Left renal cortex interstitium (tissue), 4 donors: ENCODE measurements at regions not wholly inside any gene's neighbourhood (a gene's known extent, or its start where the extent isn't known, plus 50 kb on each side); places are given as distances from the start of the nearest gene placed in this dataset.
A peak's percentile ranks its signal among the peaks of the same experiment; 100 is the strongest.
"Not testable (repeated sequence)": the region's sequence is repeated elsewhere in the genome, so short reads cannot be mapped to it uniquely, and the experiment has no call there.

Source experiments
- DNase-seq, 4 donors: peaks; one replicate each; pipeline ENCODE4 v3.0.0-alpha.2; 2013; ENCODE audit warnings: low read depth in 4 of 4, low spot score in 2 of 4, missing footprints in 1 of 4

GRCh38 chr20:1845163-1845523 lies 50.1 kb upstream of the SIRPA start:
- DNase-seq = no peak

DNA sequence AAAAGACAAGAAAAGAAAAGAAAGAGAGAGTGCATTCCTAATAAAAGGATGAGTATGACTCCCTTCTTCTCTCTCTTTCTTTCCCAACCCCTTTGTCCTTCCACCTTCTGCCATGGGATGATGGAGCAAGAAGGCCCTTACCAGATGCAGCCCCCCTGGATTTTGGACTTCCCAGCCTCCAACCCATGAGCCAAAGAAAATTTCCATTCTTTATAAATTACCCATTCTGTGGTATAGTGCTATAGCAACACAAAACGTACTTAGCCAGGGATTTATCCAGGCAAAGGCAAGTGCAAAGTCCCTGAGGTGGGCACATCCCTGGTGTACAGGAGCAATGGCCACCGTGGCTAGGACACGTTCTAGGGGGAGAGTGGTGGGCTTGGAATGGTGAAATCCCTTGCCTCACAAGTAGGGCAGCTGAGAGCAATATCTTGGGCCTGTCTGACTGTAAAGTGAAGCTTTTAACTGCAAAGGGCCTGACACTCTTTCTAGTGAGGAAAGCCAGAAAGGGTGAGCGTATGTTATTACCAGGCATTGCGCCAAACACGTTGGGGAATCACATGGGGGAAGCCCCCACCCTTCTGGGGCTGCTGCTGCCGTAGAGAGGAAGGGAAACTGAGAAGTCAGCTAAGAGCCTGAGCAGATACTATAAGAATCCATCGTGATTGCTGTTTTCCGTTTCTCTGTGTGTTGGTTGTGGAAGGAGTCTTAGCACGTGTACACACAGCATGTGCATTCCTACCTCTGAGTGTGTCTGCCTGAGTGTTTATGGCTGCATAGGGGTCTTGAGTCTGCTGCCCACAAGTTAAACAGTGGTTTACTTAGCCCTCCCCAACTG lies 50.7 kb upstream of the SIRPA start:
- no peak for DNase-seq

GRCh38 chr20:1842281-1842680 lies 52.9 kb upstream of the SIRPA start:
- DNase-seq = no peak

DNA sequence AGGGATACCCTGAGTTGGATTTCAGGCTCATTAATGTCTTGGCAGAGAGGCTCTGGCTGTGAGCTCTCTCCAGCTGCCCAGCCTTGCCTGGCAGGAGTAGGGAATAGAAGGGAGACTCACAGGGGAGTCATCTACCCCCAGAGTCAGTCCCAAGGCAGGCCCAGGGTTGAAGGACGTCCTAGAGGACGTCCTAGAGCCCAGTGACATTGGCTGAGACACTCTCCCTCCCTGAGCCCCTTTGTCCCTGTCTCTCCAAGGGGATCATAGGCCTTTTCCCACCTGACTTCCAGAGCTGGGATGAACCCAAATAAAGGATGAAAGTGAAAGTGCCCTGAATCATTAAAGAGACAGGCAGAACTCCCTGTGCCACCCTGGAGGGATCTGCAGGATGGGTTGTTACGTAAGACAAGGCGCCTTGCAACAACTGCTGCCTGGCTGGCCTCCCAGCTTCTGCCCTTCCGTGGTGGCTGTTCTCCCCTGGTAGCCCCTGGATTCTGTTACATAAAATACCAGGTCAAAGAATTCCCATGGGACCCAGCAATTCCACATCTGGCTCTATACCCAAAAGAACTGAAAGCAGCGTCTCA lies 53.6 kb upstream of the SIRPA start:
- DNase-seq = no peak

DNA sequence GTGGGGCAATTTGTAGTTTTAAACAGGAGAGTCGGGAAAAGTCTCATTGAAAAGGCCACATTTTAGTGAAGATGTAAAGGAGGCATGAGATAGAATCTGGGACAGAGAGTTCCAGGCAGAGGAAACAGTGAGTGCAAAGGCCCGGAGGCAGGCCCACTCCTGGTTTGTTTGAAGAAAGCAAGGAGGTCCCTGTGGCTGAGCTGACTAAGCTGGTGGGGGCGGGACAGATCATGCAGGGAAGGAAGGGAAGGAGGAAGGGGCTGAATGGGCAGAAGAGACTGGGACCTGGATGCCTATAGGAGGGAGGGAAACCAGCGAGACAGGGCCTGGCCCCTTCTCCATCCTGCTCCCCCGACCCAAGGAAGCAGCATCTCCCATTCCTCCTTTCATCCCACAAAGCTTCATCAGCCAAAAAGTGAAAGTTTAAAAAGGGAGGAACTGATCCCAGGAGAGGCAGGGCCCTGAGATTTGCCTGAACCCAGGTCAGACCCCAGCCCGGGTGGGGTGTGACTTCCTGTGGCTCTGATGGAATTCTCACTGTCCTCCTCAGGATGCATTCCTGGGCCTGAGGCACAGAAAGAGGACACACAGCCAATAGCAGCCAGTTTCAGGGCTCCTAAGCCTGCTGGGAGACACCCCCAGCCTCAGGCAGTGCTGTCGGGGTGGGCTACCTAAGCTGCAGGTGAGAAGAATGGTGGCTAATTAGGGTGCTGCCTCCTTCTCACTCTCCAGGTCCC lies 54.2 kb upstream of the SIRPA start:
- no peak for DNase-seq

DNA sequence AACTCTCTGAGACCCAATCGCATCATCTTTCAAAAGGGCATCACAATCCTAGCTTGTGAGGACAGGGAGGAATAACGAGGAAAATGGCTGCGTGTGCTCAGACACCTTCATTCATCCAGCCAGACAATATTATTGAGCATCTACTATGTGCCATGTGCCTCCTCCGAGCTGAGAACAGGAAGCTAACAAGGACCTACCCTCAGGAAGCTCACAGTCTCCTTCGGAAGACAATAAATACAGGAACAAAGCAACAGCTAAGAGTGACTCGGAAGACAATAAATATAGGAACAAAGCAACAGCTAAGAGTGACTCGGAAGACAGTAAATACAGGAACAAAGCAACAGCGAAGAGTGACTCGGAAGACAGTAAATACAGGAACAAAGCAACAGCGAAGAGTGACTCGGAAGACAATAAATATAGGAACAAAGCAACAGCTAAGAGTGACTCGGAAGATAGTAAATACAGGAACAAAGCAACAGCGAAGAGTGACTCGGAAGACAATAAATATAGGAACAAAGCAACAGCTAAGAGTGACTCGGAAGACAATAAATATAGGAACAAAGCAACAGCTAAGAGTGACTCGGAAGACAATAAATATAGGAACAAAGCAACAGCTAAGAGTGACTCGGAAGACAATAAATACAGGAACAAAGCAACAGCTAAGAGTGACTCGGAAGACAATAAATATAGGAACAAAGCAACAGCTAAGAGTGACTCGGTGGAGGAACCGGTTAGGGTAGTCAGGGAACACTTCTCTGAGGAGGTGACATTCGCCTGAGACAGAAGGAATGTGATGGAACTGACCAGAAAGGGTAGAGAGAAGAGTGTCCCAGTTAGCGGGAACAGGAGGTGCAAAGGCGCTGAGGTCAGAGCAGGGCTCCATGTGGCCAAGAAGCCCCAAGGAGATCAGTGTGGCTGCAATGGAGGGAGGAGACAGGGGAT lies 55.6 kb upstream of the SIRPA start:
- DNase-seq = not testable (repeated sequence)

DNA sequence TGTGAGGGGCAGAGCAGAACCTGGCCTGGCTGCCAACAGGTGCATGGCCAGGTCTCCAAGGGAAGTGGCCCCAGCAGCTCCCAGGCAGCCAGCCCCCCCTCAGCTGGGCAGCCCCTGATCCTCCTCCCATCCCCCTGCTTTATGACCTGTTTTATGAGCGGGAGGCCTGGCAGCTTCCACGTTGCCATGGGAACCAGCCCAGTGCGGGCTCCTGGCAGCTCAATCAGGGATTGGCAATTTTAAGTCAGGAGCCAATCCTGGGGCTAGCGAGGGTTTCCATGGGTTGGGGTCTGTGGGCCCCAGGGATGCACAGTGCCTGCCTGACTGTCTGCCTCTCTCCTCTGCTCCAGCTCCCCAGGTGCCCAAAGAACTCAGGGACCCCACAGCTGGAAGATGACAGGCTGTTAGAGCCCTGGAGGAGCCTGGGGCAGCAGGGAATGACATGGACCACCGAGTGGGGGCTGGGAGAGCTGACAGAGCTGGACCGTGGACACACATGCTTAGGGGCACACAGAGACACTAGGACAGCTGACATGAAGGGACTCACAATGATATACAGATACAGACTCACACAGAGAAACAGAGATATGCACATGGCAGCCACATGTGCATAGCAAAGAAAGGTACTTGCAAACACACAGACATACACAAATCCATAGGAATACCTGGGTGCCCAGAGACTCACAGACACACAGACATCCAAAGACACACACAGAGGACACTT lies 56.5 kb upstream of the SIRPA start:
- peak in 2 of 4 donors; percentile 41 to 72 for DNase-seq

DNA sequence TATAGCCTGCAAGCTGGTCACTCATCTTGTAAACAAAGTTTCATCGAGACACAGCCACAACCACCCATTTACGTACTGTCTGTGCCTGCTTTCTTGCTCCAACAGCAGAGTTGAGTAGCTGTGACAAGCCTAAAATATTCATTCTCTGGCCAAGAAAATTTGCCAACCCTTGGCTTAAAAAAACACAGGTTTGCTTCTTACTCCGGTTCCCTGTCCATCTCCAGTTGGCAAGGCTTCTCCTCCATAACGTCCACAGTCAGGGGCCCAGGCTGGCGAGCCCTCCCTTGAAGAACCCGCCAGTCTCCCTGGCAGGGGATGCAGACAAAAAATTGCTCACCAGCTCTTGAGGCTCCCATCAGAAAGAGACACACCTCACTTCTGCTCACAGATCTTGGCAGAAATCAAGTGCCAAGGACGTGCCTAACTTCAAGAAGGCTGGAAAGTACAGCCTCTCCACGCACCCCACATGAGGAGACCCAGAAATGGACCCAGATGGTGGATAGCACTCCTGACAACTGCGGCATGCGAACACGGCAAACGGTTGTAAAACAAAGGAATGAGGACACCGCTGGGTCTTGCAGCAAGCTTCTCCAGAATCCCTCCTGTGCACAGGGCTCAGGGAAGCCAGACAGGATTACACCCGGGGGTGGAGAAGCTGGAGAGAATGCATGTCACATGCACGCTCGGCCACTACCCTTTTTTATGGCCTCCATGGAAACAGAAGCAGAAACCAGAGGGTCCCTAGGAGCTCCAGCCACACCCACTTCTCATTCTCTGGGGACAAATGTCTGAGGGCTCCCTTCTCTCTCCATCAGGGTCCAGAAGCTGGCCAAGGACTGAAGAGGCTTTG lies 59.8 kb upstream of the SIRPA start:
- DNase-seq = no peak

DNA sequence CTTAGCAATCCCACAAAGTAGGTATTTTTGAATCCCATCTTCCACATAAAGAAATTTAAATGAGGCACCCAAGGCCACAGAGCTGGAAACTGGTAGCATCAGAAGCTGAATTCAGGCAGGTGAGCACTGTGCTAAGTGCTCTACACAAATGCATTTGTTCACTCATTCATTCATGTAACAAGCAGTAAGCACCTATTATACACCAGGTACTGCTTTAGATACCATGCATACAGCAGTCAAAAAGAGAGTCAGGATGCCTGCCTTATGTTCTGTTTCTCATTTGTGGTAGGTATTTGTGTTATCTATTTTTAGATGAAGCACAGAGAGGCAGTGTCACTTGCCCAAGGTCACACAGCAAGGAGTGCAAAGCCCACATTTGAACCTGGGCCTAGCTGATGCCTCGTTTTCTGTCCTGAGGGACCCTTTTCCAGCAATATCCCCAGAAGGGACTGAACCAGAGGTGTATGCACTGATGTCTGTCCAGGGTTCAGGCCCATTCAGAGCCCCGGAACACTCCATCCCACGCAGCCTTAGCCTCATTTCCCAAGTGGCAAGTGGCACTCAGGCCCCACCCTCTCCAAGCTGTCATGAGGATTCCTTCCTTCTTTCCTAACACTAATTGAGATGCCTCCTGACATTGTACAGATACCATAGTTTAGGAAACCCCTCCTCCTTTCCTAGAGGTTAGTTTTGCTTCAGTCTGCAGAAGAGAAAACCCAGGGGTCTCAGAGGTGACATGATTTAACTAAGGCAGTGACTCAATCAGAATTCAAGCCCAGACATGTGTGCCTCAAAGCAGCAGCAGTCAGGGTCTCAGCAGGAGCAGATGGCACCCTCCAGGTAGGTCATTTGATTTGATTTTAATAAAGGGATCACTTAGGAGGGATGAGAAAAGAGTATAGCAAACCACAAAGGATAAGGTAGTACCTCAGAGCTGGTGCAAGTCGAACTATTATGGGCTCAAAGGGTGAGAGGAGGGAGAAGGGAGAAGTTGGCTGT lies 61.2 kb upstream of the SIRPA start:
- no peak for DNase-seq

DNA sequence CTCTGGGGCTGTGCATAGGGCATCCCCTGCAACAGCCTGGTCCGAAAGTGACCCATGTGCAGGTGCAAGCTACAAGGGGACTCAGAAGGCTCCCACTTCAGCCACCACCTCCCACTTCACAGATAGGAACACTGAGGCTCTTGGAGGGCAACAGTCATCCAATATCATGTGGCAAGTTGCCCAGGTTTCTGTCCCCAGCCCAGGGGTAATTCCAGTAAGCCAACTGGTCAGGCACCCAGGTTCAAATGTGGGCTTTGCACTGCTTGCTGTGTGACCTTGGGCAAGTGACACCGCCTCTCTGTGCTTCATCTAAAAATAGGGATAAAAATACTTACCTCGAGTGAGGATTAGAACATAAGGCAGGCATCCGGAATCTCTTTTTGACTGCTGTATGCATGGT lies 62.0 kb upstream of the SIRPA start:
- DNase-seq = no peak

- DNase-seq = no peak
These were observed 62.6 kb upstream of the SIRPA start for GRCh38 chr20:1832634-1833033.

DNA sequence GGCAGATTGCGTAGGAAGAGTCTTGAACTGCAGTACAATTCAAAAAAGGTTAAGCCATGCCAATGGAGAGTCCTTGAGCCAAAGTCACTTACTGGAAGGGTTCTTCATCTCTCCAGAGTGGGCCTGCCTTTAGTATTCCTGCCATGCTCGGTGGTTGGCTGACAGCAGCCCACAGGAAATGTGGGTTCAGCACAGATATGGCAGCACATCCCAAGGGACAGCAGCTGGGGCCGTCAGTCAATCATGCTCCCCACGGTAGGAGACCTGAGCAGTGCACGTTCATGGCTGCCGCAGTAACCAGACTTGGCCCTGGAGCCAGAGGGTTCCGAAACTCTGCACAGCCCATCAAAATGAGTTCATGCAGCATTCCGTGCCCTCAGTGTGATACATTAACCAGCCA lies 63.6 kb upstream of the SIRPA start:
- DNase-seq = no peak

DNA sequence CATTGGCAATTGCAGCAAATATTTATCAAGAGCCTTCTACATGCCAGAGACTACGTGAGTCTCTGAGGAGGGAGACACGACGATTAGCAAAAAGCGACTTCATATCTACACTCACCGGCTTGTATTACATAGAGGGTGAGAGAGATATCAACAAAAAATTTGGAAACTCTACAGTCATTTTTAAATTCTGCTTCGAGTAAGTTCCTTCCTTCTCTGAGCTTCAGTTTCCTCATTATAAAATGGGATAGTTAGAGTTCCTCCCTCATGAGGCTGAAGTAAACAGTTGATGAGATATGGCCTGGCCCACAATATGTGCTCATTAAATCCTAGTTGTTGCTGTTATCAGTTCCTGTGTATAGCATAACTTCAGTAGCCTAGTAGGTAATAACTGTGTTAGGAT lies 64.1 kb upstream of the SIRPA start:
- DNase-seq = no peak

DNA sequence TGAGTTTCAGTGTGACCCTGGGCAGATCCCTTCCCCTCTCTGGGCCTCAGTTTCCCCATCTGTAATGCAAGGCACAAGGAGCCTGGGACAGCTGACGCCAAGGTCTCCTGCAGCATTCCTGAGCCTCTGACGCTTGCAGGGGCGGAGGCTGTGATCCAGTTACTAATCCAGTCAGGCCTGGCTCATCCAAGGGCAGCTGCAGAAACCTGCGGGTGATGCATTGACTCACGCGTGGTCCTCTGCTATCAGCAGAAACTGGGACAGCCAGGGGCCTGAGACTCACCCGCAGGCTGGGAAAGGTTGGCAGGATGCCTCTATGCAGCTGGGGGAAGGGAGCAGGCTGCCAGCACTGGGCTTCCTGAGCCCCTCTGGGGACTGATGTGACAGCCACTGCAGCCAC lies 65.0 kb upstream of the SIRPA start:
- DNase-seq = no peak

DNA sequence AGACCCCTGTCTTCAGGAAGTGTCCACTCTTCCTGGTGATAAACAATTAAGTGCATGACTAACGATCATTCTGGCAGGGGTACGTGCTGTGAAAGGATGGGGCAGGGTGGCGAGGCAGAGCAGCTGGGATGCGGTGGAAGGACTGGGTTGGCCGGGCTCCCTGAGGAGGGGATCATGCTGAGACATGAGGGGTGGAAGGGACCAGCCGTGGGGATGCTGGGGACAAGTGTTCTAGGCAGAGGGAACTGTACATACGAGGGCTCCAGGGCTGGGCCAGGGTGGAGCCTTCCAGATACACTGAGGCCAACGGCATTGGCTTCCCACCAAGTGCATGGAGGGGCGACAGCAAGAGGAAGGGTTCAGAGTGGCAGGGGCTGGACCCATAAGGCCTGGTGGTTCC lies 65.7 kb upstream of the SIRPA start:
- no peak for DNase-seq

GRCh38 chr20:1828786-1829131 lies 66.4 kb upstream of the SIRPA start:
- DNase-seq = no peak

- DNase-seq = no peak
These were observed 67.0 kb upstream of the SIRPA start for GRCh38 chr20:1827974-1828785.
